H9 (cell line): ENCODE measurements at regions not wholly inside any gene's neighbourhood (a gene's known extent, or its start where the extent isn't known, plus 50 kb on each side); places are given as distances from the start of the nearest gene placed in this dataset.

Experiments used
- DNase-seq: peaks from one replicate; pipeline ENCODE4 v3.0.0-alpha.2; 2017
- H2AFZ ChIP-seq: one replicate; pipeline ENCODE4 v1.6.1; 2013; ENCODE audit warnings: mild to moderate bottlenecking, low read length, control low read depth, moderate library complexity
- H2AK5ac ChIP-seq: 2 replicates; pipeline ENCODE4 v1.6.1; 2013; ENCODE audit warnings: low read length, control low read depth, mixed read lengths; ENCODE audit not compliant: insufficient read length
- H2BK120ac ChIP-seq: one replicate; pipeline ENCODE4 v1.6.1; 2013; ENCODE audit warnings: low read depth, mild to moderate bottlenecking, low read length, control low read depth, inconsistent platforms; ENCODE audit not compliant: poor library complexity, severe bottlenecking
- H2BK12ac ChIP-seq: 2 replicates; pipeline ENCODE4 v1.6.1; 2013; ENCODE audit warnings: low read length, control low read depth, mixed read lengths, low read depth; ENCODE audit not compliant: insufficient read length
- H2BK15ac ChIP-seq: 2 replicates; pipeline ENCODE4 v1.6.1; 2013; ENCODE audit warnings: low read depth, low read length, control low read depth
- H2BK20ac ChIP-seq: one replicate; pipeline ENCODE4 v1.6.1; 2013; ENCODE audit warnings: low read depth, mild to moderate bottlenecking, low read length, control low read depth, inconsistent platforms; ENCODE audit not compliant: poor library complexity, severe bottlenecking
- H2BK5ac ChIP-seq: 2 replicates; pipeline ENCODE4 v1.6.1; 2013; ENCODE audit warnings: low read length, control low read depth, mixed read lengths; ENCODE audit not compliant: insufficient read length
- H3K14ac ChIP-seq: 2 replicates; pipeline ENCODE4 v1.6.1; 2013; ENCODE audit warnings: low read length, control low read depth; ENCODE audit not compliant: insufficient read depth
- H3K18ac ChIP-seq: 2 replicates; pipeline ENCODE4 v1.6.1; 2013; ENCODE audit warnings: low read depth, mild to moderate bottlenecking, mixed read lengths, low read length, control low read depth; ENCODE audit not compliant: insufficient read length
- H3K23ac ChIP-seq: 2 replicates; pipeline ENCODE4 v1.6.1; 2013; ENCODE audit warnings: low read length, control low read depth, mixed read lengths, low read depth; ENCODE audit not compliant: insufficient read length
- H3K23me2 ChIP-seq: 2 replicates; pipeline ENCODE4 v1.6.1; 2013; ENCODE audit warnings: low read depth, mild to moderate bottlenecking, mixed read lengths, low read length, control low read depth; ENCODE audit not compliant: insufficient read length, poor library complexity, severe bottlenecking
- H3K27ac ChIP-seq: 2 replicates; pipeline ENCODE4 v1.5.1; 2013; ENCODE audit warnings: low read length, control low read depth, mixed read lengths, low read depth; ENCODE audit not compliant: insufficient read length
- H3K27me3 ChIP-seq: 2 replicates; pipeline ENCODE4 v1.6.1; 2013; ENCODE audit warnings: low read length, control low read depth, inconsistent platforms; ENCODE audit not compliant: insufficient read depth
- H3K4ac ChIP-seq: 2 replicates; pipeline ENCODE4 v1.6.1; 2013; ENCODE audit warnings: low read depth, mild to moderate bottlenecking, control low read depth, inconsistent platforms, low read length, moderate library complexity
- H3K4me1 ChIP-seq: 2 replicates; pipeline ENCODE4 v1.6.1; 2013; ENCODE audit warnings: low read length, control low read depth, inconsistent platforms; ENCODE audit not compliant: insufficient read depth
- H3K4me2 ChIP-seq: 2 replicates; pipeline ENCODE4 v1.6.1; 2013; ENCODE audit warnings: low read length, control low read depth, mixed read lengths; ENCODE audit not compliant: insufficient read length, insufficient read depth
- H3K56ac ChIP-seq: 2 replicates; pipeline ENCODE4 v1.6.1; 2013; ENCODE audit warnings: low read depth, mild to moderate bottlenecking, mixed read lengths, low read length, control low read depth; ENCODE audit not compliant: insufficient read length
- H3K79me1 ChIP-seq: 2 replicates; pipeline ENCODE4 v1.6.1; 2013; ENCODE audit warnings: low read depth, mild to moderate bottlenecking, moderate library complexity, low read length, control low read depth, inconsistent platforms; ENCODE audit not compliant: insufficient read depth, poor library complexity, severe bottlenecking
- H3K79me2 ChIP-seq: 2 replicates; pipeline ENCODE4 v1.6.1; 2013; ENCODE audit warnings: low read length, control low read depth, inconsistent platforms; ENCODE audit not compliant: insufficient read depth
- H3K9ac ChIP-seq: 2 replicates; pipeline ENCODE4 v1.6.1; 2013; ENCODE audit warnings: low read length, control low read depth, mixed read lengths; ENCODE audit not compliant: insufficient read length; ENCODE audit errors: extremely low read depth
- H3K9me3 ChIP-seq: one replicate; pipeline ENCODE4 v1.6.1; 2013; ENCODE audit warnings: low read depth, low read length, inconsistent platforms; ENCODE audit not compliant: control insufficient read depth
- H3T11ph ChIP-seq: one replicate; pipeline ENCODE4 v1.6.1; 2013; ENCODE audit warnings: mild to moderate bottlenecking, low read length, control low read depth, inconsistent platforms
- H4K20me1 ChIP-seq: one replicate; pipeline ENCODE4 v1.6.1; 2013; ENCODE audit not compliant: control insufficient read depth, insufficient read length, insufficient read depth
- H4K5ac ChIP-seq: 2 replicates; pipeline ENCODE4 v1.6.1; 2013; ENCODE audit warnings: low read depth, mild to moderate bottlenecking, mixed read lengths, low read length, control low read depth; ENCODE audit not compliant: insufficient read length
- H4K8ac ChIP-seq: replicated peaks from 2 replicates; pipeline ENCODE4 v1.6.1; 2013; ENCODE audit warnings: low read length, control low read depth, mixed read lengths, low read depth; ENCODE audit not compliant: insufficient read length
- H4K91ac ChIP-seq: 2 replicates; pipeline ENCODE4 v1.6.1; 2013; ENCODE audit warnings: low read depth, mild to moderate bottlenecking, moderate library complexity, mixed read lengths, low read length, control low read depth; ENCODE audit not compliant: insufficient read length
- H3K27ac Mint-ChIP-seq, 3 experiments: 2 replicates in 2 of 3; 3 replicates in 1 of 3; pipeline ENCODE4 v1.8.0; 2020 to 2021; ENCODE audit warnings: mixed read lengths in 3 of 3, mild to moderate bottlenecking in 1 of 3, moderate library complexity in 1 of 3
- H3K27me3 Mint-ChIP-seq: 2 replicates; pipeline ENCODE4 v1.8.0; 2021; ENCODE audit warnings: low read depth, mild to moderate bottlenecking, moderate library complexity, mixed read lengths
- H3K36me3 Mint-ChIP-seq, 3 experiments: 2 replicates in 2 of 3; 3 replicates in 1 of 3; pipeline ENCODE4 v1.8.0; 2020 to 2021; ENCODE audit warnings: low read depth in 3 of 3, mixed read lengths in 3 of 3; ENCODE audit not compliant: insufficient read depth in 1 of 3
- H3K4me1 Mint-ChIP-seq, 2 experiments: 2 replicates each; pipeline ENCODE4 v1.8.0; 2020; ENCODE audit warnings: mixed read lengths in 2 of 2
- H3K4me3 Mint-ChIP-seq, 2 experiments: 2 replicates in 1 of 2; 3 replicates in 1 of 2; pipeline ENCODE4 v1.8.0; 2020 to 2021; ENCODE audit warnings: mild to moderate bottlenecking in 2 of 2, mixed read lengths in 2 of 2, moderate library complexity in 1 of 2
- H3K9me3 Mint-ChIP-seq, 2 experiments: 2 replicates in 1 of 2; 3 replicates in 1 of 2; pipeline ENCODE4 v1.8.0; 2020; ENCODE audit warnings: mild to moderate bottlenecking in 2 of 2, mixed read lengths in 2 of 2, moderate library complexity in 1 of 2
- TF ChIP-seq, protein P1 (sequence below): fragments of 200-600 bp; sonication (generic); conservative IDR thresholded peaks from 3 replicates; pipeline ENCODE4 v1.8.0; 2021; ENCODE audit warnings: antibody characterized with exemption, mild to moderate bottlenecking

DNA sequence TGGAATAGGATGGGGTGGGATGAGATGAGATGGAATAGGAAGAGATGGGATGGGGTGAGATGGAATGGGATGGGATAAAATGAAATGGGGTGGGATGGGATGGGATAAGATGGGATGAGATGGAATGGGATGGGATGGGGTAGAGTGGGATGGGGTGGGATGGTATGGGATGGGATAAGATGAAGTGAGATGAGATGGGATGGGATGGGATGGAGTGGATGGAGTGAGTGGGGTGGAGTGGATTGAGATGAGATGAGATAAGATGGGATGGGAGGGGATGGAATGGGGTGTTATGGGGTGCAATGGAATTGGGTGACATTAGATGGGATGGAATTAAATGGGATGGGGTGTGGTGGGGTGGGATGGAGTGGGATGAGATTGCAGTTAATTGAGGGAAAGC lies 279.2 kb upstream of the CDH5 start:
- Mint-ChIP-seq H3K27me3 (no peaks in the 10 kb centered on the region; the same call in 1 of the 2 replicates), H3K36me3 (no peaks in the 10 kb centered on the region), H3K9me3 (no peaks in the 10 kb centered on the region), H3K27ac (no peak overlapping the region), H3K4me3 (no peak overlapping the region), H3K4me1 (no peaks in the 10 kb centered on the region)
- Histone ChIP-seq H2BK20ac (no peak overlapping the region), H3K79me2 (no peaks in the 10 kb centered on the region), H3K4me2 (no peak overlapping the region), H3K4me1 (no peaks in the 10 kb centered on the region), H3K9me3 (no peaks in the 10 kb centered on the region), H2AFZ (no peak overlapping the region), H4K5ac (no peak overlapping the region), H4K91ac (no peak overlapping the region), H3K14ac (no peak overlapping the region), H3K18ac (no peak overlapping the region), H3K4ac (no peak overlapping the region), H2BK15ac (no peak overlapping the region), H3K27me3 (no peaks in the 10 kb centered on the region), H3K27ac (no peak overlapping the region), H2BK120ac (no peak overlapping the region), H3K56ac (no peak overlapping the region), H3K9ac (no peak overlapping the region), H3K79me1 (no peaks in the 10 kb centered on the region), H4K8ac (no peak overlapping the region), H3K23me2 (no peaks in the 10 kb centered on the region), H2BK5ac (no peak overlapping the region), H2AK5ac (no peak overlapping the region), H3T11ph (no peak overlapping the region), H3K23ac (no peak overlapping the region), H4K20me1 (no peaks in the 10 kb centered on the region), H2BK12ac (no peak overlapping the region)
- DNase-seq = no peak
- TF ChIP-seq, protein P1, sequence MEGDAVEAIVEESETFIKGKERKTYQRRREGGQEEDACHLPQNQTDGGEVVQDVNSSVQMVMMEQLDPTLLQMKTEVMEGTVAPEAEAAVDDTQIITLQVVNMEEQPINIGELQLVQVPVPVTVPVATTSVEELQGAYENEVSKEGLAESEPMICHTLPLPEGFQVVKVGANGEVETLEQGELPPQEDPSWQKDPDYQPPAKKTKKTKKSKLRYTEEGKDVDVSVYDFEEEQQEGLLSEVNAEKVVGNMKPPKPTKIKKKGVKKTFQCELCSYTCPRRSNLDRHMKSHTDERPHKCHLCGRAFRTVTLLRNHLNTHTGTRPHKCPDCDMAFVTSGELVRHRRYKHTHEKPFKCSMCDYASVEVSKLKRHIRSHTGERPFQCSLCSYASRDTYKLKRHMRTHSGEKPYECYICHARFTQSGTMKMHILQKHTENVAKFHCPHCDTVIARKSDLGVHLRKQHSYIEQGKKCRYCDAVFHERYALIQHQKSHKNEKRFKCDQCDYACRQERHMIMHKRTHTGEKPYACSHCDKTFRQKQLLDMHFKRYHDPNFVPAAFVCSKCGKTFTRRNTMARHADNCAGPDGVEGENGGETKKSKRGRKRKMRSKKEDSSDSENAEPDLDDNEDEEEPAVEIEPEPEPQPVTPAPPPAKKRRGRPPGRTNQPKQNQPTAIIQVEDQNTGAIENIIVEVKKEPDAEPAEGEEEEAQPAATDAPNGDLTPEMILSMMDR = no peak
